Posterior cingulate gyrus (tissue), 11 donors: ENCODE measurements at regions not wholly inside any gene's neighbourhood (a gene's known extent, or its start where the extent isn't known, plus 50 kb on each side); places are given as distances from the start of the nearest gene placed in this dataset.
A peak's percentile ranks its signal among the peaks of the same experiment; 100 is the strongest.

Source experiments
- DNase-seq, 10 donors: peaks; one replicate each; pipeline versions ENCODE4 v3.0.0 to v3.0.0-alpha.2; 2020 to 2021; ENCODE audit warnings: mixed read lengths in 3 of 10
- intact Hi-C: fragments of 100-400 bp; cut with DNase I; formaldehyde crosslinking; loops from one replicate; pipeline ENCODE4 v1.15.1; 2023

- intact Hi-C loops: no loop called here
- DNase-seq: peak in 1 of 10 donors; percentile 56
Measured at GRCh38 chr2:120907822-120908221, 172.2 kb downstream of the GLI2 start.

GRCh38 chr2:120908314-120908975, 172.8 kb downstream of the GLI2 start:
- intact Hi-C loops: no loop called here

GRCh38 chr2:120909102-120909501, 173.4 kb downstream of the GLI2 start:
- intact Hi-C loops: no loop called here
- DNase-seq: peak in 2 of 10 donors; percentile 41 to 68

More at GRCh38 chr2:120908314-120908975, 172.8 kb downstream of the GLI2 start:
- peak in 2 of 10 donors; percentile 33 to 51 for DNase-seq

GRCh38 chr2:120910164-120910563, 174.5 kb downstream of the GLI2 start:
- DNase-seq: peak in 2 of 10 donors; percentile 79 to 84

GRCh38 chr2:120910956-120911951, 175.6 kb downstream of the GLI2 start:
- peak in 2 of 10 donors; percentile 52 to 53 for DNase-seq
- intact Hi-C loops: no loop called here

More at GRCh38 chr2:120910164-120910563, 174.5 kb downstream of the GLI2 start:
- intact Hi-C loops: no loop called here

GRCh38 chr2:120912101-120912985, 176.7 kb downstream of the GLI2 start:
- intact Hi-C loops: no loop called here
- peak in 2 of 10 donors; percentile 66 to 77 for DNase-seq

GRCh38 chr2:120913972-120914838, 178.5 kb downstream of the GLI2 start:
- DNase-seq: peak in 2 of 10 donors; percentile 65 to 79
- intact Hi-C loops: no loop called here

GRCh38 chr2:120914839-120915521, 179.3 kb downstream of the GLI2 start:
- peak in 3 of 10 donors; percentile 11 to 84 (median 77) for DNase-seq

GRCh38 chr2:120915670-120916069, 180.0 kb downstream of the GLI2 start:
- DNase-seq: peak in 1 of 10 donors; percentile 42
- intact Hi-C loops: no loop called here

More at GRCh38 chr2:120914839-120915521, 179.3 kb downstream of the GLI2 start:
- intact Hi-C loops: no loop called here

GRCh38 chr2:120916446-120916845, 180.8 kb downstream of the GLI2 start:
- intact Hi-C loops: no loop called here
- DNase-seq: peak in 1 of 10 donors; percentile 49

GRCh38 chr2:120917886-120918285, 182.2 kb downstream of the GLI2 start:
- peak in 1 of 10 donors; percentile 36 for DNase-seq
- intact Hi-C loops: no loop called here

GRCh38 chr2:120919216-120919615, 183.5 kb downstream of the GLI2 start:
- DNase-seq: peak in 1 of 10 donors; percentile 61
- intact Hi-C loops: no loop called here

- intact Hi-C loops: no loop called here
- peak in 1 of 10 donors; percentile 72 for DNase-seq
Measured at GRCh38 chr2:120919771-120920453, 184.2 kb downstream of the GLI2 start.

- peak in 1 of 10 donors; percentile 36 for DNase-seq
Measured at GRCh38 chr2:120920454-120921148, 184.9 kb downstream of the GLI2 start.

GRCh38 chr2:120921457-120921856, 185.8 kb downstream of the GLI2 start:
- DNase-seq: peak in 1 of 10 donors; percentile 43
- intact Hi-C loops: no loop called here

More at GRCh38 chr2:120920454-120921148, 184.9 kb downstream of the GLI2 start:
- intact Hi-C loops: no loop called here

GRCh38 chr2:120922571-120923332, 187.1 kb downstream of the GLI2 start:
- peak in 1 of 10 donors; percentile 57 for DNase-seq
- intact Hi-C loops: no loop called here
